BJ (cell line): ENCODE measurements at regions not wholly inside any gene's neighbourhood (a gene's known extent, or its start where the extent isn't known, plus 50 kb on each side); places are given as distances from the start of the nearest gene placed in this dataset.
"Not testable (repeated sequence)": the region's sequence is repeated elsewhere in the genome, so short reads cannot be mapped to it uniquely, and the experiment has no call there.

Experiments used
- CTCF ChIA-PET: fragments of 350-600 bp; formaldehyde crosslinking; extraction: SDS; loops from one replicate; lab custom pipeline; 2021; ENCODE audit warnings: antibody characterized with exemption, inconsistent platforms; lab: Yijun Ruan, JAX
- POLR2A ChIA-PET: fragments of 300-600 bp; sonication (Branson Sonifier 250); formaldehyde crosslinking; extraction: SDS; loops from one replicate; lab custom pipeline; 2021; ENCODE audit warnings: antibody characterized with exemption; lab: Charles Lee
- DNase-seq: peaks from one replicate; pipeline ENCODE4 v3.0.0-alpha.2; 2011; ENCODE audit warnings: low read depth
- H3K27me3 ChIP-seq: 2 replicates; pipeline ENCODE4 v1.6.0; 2011; ENCODE audit warnings: low read length; ENCODE audit not compliant: control insufficient read depth, insufficient read depth
- H3K36me3 ChIP-seq: 2 replicates; pipeline ENCODE4 v1.5.1; 2011; ENCODE audit warnings: low read length; ENCODE audit not compliant: control insufficient read depth, insufficient read depth
- H3K4me3 ChIP-seq: 2 replicates; pipeline ENCODE4 v1.5.1; 2011; ENCODE audit warnings: low read depth, mild to moderate bottlenecking, control low read depth, low read length
- CTCF ChIP-seq: IDR thresholded peaks from 2 replicates; pipeline ENCODE4 v1.5.1; 2011; ENCODE audit warnings: low read depth, mild to moderate bottlenecking, control low read depth, inconsistent platforms, low read length, moderate library complexity; ENCODE audit not compliant: insufficient read depth

DNA sequence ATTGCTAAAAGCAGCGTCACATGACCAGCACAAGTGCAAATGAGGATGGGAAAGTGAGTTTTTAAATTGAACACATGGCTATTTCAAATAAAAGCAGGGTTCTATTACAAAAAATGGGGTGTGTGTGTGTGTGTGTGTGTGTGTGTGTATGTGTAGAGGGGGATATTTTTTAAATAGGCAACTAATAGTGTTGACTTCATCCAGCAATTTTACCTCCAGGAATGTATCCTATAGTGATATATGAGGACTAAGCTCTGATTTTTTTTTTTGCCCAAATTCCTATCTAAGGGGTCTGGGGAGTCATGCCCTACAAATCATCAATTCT is 78.9 kb upstream of the AMN1 start:
- H3K27me3 ChIP-seq: no peaks in the 10 kb centered on the region
- ChIA-PET POLR2A (no interaction called here), CTCF (interaction anchor here (0.7 kb wide), 1 partner anchor 47 kb away, joined by 3 read pairs; no protein-coding TSS in a partner anchor)
- TF ChIP-seq CTCF: no peak
- H3K4me3 ChIP-seq: no peak overlapping the region
- DNase-seq: no peak
- no peaks in the 10 kb centered on the region for H3K36me3 ChIP-seq

- H3K36me3 ChIP-seq, CTCF ChIA-PET, H3K4me3 ChIP-seq, DNase-seq, H3K27me3 ChIP-seq, POLR2A ChIA-PET: not testable (repeated sequence)
These were observed 78.4 kb upstream of the AMN1 start for GRCh38 chr12:31807081-31807772.

DNA sequence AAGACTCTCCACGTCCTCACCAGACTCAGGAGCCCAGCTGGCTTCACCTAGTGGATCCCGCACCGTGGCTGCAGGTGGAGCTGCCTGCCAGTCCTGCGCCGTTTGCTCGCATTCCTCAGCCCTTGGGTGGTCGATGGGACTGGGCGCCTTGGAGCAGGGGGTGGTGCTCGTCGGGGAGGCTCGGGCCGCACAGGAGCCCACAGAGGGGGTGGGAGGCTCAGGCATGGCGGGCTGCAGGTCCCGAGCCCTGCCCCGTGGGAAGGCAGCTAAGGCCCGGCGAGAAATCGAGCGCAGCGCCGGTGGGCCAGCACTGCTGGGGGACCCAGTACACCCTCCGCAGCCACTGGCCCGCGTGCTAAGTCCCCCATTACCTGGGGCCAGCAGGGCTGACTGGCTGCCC is 76.9 kb upstream of the AMN1 start:
- DNase-seq, H3K4me3 ChIP-seq, POLR2A ChIA-PET, CTCF ChIA-PET, H3K36me3 ChIP-seq, H3K27me3 ChIP-seq: not testable (repeated sequence)

- DNase-seq, H3K27me3 ChIP-seq, H3K4me3 ChIP-seq, POLR2A ChIA-PET, CTCF ChIA-PET, H3K36me3 ChIP-seq: not testable (repeated sequence)
These were observed 75.9 kb upstream of the AMN1 start for GRCh38 chr12:31804707-31805106.

- no peaks in the 10 kb centered on the region for H3K27me3 ChIP-seq
- POLR2A ChIA-PET: no interaction called here
- CTCF ChIA-PET: no interaction called here
- no peak for DNase-seq
- H3K36me3 ChIP-seq: no peaks in the 10 kb centered on the region
- no peak for TF ChIP-seq CTCF
- no peak overlapping the region for H3K4me3 ChIP-seq
These were observed 75.3 kb upstream of the AMN1 start for GRCh38 chr12:31804185-31804504.

- no peaks in the 10 kb centered on the region for H3K27me3 ChIP-seq
- no peak overlapping the region for H3K4me3 ChIP-seq
- H3K36me3 ChIP-seq: no peaks in the 10 kb centered on the region
- no peak for TF ChIP-seq CTCF
- ChIA-PET CTCF (no interaction called here), POLR2A (no interaction called here)
- DNase-seq: no peak
These were observed 74.7 kb upstream of the AMN1 start for GRCh38 chr12:31803306-31804184.
